GM13976 (cell line): ENCODE measurements at regions not wholly inside any gene's neighbourhood (a gene's known extent, or its start where the extent isn't known, plus 50 kb on each side); places are given as distances from the start of the nearest gene placed in this dataset.

ENCODE experiments used
- DNase-seq: peaks from one replicate; pipeline ENCODE4 v3.0.0; 2012; ENCODE audit warnings: low spot score
- in situ Hi-C: fragments of 300-500 bp; cut with MboI; formaldehyde crosslinking; loops from one replicate; pipeline ENCODE4 v1.12.0; 2022; ENCODE audit warnings: low sequenced_read_pairs, mixed read lengths, inconsistent platforms; ENCODE audit not compliant: unreplicated experiment
- TF ChIP-seq, protein P1 (sequence below): IDR thresholded peaks from 2 replicates; pipeline ENCODE4 v1.5.1; 2012; ENCODE audit warnings: borderline replicate concordance, mild to moderate bottlenecking; ENCODE audit not compliant: insufficient read depth; ENCODE audit errors: extremely low read depth, missing control alignments, control extremely low read depth

DNA sequence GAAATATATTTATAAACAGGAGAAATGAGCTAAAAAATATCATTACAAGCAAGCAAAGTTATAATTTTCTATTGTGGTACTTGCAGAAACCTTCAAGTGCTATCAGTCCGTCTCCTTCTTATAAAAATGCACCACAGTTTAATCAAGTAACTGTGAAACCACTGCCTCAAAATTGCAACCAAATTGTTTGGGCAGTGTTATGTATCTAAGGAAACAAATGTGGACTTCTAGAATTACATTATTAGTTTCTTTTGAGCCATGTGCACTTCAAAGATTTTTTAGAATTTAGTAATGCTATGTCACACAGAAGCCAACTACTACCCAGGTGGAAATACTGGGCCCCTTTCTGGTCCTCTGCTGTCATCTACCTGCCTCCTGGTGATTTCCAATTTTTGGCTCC lies 495.6 kb downstream of the NYAP2 start:
- TF ChIP-seq, protein P1, sequence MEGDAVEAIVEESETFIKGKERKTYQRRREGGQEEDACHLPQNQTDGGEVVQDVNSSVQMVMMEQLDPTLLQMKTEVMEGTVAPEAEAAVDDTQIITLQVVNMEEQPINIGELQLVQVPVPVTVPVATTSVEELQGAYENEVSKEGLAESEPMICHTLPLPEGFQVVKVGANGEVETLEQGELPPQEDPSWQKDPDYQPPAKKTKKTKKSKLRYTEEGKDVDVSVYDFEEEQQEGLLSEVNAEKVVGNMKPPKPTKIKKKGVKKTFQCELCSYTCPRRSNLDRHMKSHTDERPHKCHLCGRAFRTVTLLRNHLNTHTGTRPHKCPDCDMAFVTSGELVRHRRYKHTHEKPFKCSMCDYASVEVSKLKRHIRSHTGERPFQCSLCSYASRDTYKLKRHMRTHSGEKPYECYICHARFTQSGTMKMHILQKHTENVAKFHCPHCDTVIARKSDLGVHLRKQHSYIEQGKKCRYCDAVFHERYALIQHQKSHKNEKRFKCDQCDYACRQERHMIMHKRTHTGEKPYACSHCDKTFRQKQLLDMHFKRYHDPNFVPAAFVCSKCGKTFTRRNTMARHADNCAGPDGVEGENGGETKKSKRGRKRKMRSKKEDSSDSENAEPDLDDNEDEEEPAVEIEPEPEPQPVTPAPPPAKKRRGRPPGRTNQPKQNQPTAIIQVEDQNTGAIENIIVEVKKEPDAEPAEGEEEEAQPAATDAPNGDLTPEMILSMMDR = no peak
- DNase-seq = no peak
- in situ Hi-C loops = loop anchor here (25.0 kb wide), 1 partner anchor 1217 kb away; no protein-coding TSS in a partner anchor

DNA sequence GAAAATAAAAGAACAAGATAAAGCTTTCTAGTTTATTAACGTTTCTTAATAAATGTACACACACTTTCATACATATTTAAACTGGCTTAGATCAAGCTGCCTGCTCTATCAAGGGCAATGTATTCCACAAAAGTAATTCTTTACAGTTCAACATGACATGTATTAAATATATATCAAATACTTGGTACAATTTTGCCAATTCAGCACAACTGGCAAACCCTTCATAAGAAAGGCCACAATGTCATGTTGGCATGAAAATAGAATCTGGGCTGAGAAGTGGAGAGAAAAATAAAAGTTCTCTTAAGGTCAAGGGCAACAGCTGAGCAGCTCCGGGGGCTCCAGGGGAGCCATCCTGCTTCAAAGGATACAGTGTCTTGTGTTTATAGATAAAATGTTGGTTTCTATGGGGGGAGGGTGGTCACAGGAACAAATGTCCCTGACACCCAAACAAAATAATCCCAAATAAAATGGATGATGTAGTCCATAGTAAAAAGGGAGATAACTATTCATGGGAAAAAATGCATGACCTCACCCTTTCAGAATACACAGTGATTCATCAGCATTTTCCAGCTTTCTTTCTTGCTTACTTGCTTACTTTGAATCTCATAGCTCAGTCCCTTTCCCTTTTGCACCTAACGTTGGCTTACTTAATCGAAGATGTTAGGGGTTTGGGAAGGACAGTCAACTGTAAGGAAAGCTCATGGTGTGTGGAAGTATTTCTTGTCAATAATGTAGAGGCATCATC lies 494.9 kb downstream of the NYAP2 start:
- DNase-seq = no peak
- TF ChIP-seq, protein P1 = no peak
- in situ Hi-C loops = loop anchor here (25.0 kb wide), 1 partner anchor 1218 kb away; no protein-coding TSS in a partner anchor

DNA sequence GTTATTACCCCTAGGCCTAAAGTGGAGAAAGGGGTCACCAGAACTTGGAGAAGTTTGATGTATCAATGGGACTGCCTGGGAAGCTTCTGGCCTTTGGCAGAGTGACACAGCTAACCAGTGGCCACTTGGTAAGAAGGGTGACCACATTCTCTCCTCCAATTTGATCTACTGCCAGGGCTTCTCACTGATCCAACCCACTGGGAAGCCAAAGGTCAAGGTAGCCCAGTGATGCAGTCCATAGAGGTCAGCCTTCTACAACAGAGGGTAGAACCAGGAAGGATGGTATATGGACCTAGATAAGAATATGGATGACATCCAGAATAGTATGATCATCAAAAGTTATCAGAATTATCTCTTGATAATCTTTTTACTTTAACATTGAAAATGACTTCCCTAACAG lies 493.6 kb downstream of the NYAP2 start:
- in situ Hi-C loops = loop anchor here (25.0 kb wide), 1 partner anchor 1219 kb away; no protein-coding TSS in a partner anchor
- TF ChIP-seq, protein P1 = no peak
- no peak for DNase-seq

DNA sequence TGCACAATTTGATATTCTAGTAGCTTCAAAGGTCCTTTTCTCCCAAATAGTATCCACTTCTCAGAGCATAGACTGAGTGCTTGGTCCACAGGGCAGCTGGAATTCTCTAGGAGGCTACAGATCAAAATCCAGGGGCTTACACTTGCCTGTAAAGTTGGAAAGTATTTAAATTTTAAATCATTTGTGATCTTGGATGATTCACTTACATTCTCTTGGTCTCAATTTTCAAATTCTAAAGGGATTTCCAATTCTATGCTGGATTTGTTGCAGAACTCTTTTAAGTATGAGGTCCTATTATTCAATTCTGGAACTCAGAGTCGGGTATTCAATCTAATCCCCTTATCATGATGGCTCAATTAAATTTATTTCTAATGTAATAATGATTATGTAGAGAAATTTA lies 492.3 kb downstream of the NYAP2 start:
- in situ Hi-C loops = loop anchor here (25.0 kb wide), 1 partner anchor 1221 kb away; no protein-coding TSS in a partner anchor
- TF ChIP-seq, protein P1 = no peak
- no peak for DNase-seq

DNA sequence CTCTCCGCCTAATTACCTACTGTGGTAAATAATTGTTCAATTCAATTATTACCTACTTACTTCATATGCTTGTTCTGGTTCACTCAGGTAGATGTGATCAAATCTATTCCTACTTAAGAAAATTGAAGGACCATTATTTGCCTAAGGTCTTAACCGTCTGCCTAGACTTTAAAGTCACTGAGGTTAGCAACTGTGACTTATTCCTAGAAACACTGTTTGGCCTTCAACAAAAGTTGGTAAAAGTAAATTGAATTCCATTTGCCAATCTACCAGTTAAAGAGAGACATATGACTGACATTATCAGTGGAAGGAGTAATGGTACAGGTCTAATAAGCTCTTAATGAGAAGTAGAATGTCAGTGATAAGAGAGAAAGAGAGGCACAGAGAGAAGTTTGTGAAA lies 491.5 kb downstream of the NYAP2 start:
- DNase-seq = no peak
- in situ Hi-C loops = loop anchor here (25.0 kb wide), 1 partner anchor 1221 kb away; no protein-coding TSS in a partner anchor
- TF ChIP-seq, protein P1 = no peak

DNA sequence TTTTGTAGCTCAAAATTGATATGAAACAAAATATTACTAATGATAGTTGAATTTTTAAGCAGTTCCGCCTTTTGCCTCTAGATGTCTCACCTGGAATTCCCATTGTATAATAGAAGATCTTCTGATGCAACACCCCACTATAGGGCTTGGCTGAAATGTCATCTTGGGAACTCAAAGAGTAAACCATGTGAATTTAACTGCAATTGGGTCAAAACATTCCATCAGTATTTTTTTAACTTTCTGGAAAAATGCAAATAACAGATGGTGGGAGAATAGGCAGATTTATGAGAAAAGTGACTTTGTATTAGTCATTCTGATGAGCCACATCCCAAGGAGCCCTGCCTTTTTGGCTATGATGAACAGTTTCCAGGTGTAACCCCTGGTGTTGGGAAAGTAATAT lies 489.9 kb downstream of the NYAP2 start:
- in situ Hi-C loops = loop anchor here (10.0 to 25.0 kb wide), 2 partner anchors 915 to 1223 kb away; no protein-coding TSS in a partner anchor
- DNase-seq = peak; percentile 16
- TF ChIP-seq, protein P1 = peak; percentile 36

DNA sequence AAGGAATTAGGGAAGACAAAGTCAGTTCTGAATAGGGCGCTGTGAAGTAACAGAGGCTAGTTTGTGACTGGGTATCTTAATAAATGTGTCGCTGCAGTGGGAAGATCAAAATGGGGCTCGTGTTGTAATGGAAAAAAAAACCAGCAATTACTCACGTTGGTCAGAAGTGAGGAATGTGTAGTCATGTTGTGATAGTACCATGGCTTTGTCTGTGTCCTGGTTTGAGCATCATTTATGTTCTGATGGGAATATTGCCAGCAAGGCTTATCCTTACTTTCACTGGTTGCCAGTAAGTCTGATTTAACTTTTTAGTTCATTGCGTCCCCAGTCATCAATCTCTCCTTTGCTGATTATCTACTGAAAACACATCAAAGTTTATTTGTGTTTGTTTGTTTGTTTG lies 467.6 kb downstream of the NYAP2 start:
- TF ChIP-seq, protein P1 = no peak
- DNase-seq = no peak
- in situ Hi-C loops = no loop called here
